Endodermal cell (in vitro differentiated cells): ENCODE measurements at regions not wholly inside any gene's neighbourhood (a gene's known extent, or its start where the extent isn't known, plus 50 kb on each side); places are given as distances from the start of the nearest gene placed in this dataset.
"Not testable (repeated sequence)": the region's sequence is repeated elsewhere in the genome, so short reads cannot be mapped to it uniquely, and the experiment has no call there.

Experiments used
- DNase-seq: peaks from one replicate; pipeline ENCODE4 v3.0.0-alpha.2; 2017
- H3K27ac ChIP-seq: 2 replicates; pipeline ENCODE4 v1.5.1; 2013; ENCODE audit warnings: mild to moderate bottlenecking, low read depth, low read length, moderate library complexity
- H3K27me3 ChIP-seq: 2 replicates; pipeline ENCODE4 v1.6.1; 2013; ENCODE audit warnings: mild to moderate bottlenecking, low read length, moderate library complexity; ENCODE audit not compliant: insufficient read depth, control insufficient read depth, poor library complexity, severe bottlenecking
- H3K36me3 ChIP-seq: 2 replicates; pipeline ENCODE4 v1.7.0; 2013; ENCODE audit warnings: mild to moderate bottlenecking, low read length, moderate library complexity; ENCODE audit not compliant: control insufficient read depth, insufficient read depth
- H3K4me1 ChIP-seq: one replicate; pipeline ENCODE4 v1.7.0; 2013; ENCODE audit warnings: low read length; ENCODE audit not compliant: control insufficient read depth, insufficient read depth
- H3K4me3 ChIP-seq: 2 replicates; pipeline ENCODE4 v1.5.1; 2013; ENCODE audit warnings: mild to moderate bottlenecking, low read length, moderate library complexity
- H3K9ac ChIP-seq: 2 replicates; pipeline ENCODE4 v1.6.1; 2013; ENCODE audit warnings: mild to moderate bottlenecking, low read length, moderate library complexity; ENCODE audit not compliant: poor library complexity, severe bottlenecking; ENCODE audit errors: extremely low read depth
- H3K9me3 ChIP-seq: 2 replicates; pipeline ENCODE4 v1.6.1; 2013; ENCODE audit warnings: mild to moderate bottlenecking, low read length, moderate library complexity; ENCODE audit not compliant: control insufficient read depth
- H3K27ac Mint-ChIP-seq: 2 replicates; pipeline ENCODE4 v1.8.0; 2020; ENCODE audit warnings: mixed read lengths
- H3K27me3 Mint-ChIP-seq: 2 replicates; pipeline ENCODE4 v1.8.0; 2021; ENCODE audit warnings: mild to moderate bottlenecking, mixed read lengths; ENCODE audit not compliant: insufficient read depth
- H3K36me3 Mint-ChIP-seq: 2 replicates; pipeline ENCODE4 v1.8.0; 2020; ENCODE audit warnings: low read depth, mixed read lengths
- H3K4me1 Mint-ChIP-seq: 2 replicates; pipeline ENCODE4 v1.8.0; 2020; ENCODE audit warnings: mixed read lengths
- H3K4me3 Mint-ChIP-seq: 2 replicates; pipeline ENCODE4 v1.8.0; 2020; ENCODE audit warnings: mild to moderate bottlenecking, moderate library complexity, mixed read lengths
- H3K9me3 Mint-ChIP-seq: 2 replicates; pipeline ENCODE4 v1.8.0; 2020; ENCODE audit warnings: mild to moderate bottlenecking, mixed read lengths
- WGBS, 2 experiments: methylation state at CpG; one replicate each; pipeline versions ENCODE4 v1.1.5 to v1.1.7; 2013; ENCODE audit warnings: missing lambda C conversion rate in 2 of 2, mixed read lengths in 1 of 2; ENCODE audit not compliant: insufficient coverage in 1 of 2, insufficient read length in 1 of 2; 5-methylcytosine and 5-hydroxymethylcytosine counted together
- TF ChIP-seq, protein P1 (sequence below): fragments of 200-600 bp; sonication (generic); conservative IDR thresholded peaks from 2 replicates; pipeline ENCODE4 v1.5.0; 2021; ENCODE audit warnings: antibody characterized with exemption, mild to moderate bottlenecking

DNA sequence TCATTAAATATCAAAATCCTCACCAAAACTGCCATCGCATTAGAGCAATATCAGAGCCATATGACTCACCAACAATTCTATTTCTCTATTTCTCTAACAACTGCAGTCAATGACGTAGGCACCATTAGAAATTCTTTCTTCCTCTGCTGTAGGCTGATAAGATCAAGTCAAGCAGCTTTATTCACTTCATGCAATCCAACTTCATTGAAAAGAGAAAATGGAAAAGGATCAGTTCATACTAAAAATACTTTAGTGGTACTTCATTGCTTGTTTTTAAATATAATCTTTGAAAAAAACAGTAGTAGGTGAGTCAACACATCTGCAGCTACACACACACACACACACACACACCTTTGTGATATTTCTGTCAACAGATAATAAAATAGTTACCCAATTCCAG is 345.3 kb upstream of the TENM3 start:
- Histone ChIP-seq H3K4me3 (no peak overlapping the region), H3K9me3 (peaks cover 3% of the 10 kb centered on the region), H3K9ac (no peak overlapping the region), H3K27ac (no peak overlapping the region), H3K36me3 (no peaks in the 10 kb centered on the region), H3K27me3 (no peaks in the 10 kb centered on the region), H3K4me1 (no peaks in the 10 kb centered on the region)
- Mint-ChIP-seq H3K27ac (no peak overlapping the region), H3K9me3 (peaks cover 6% of the 10 kb centered on the region), H3K4me1 (no peaks in the 10 kb centered on the region), H3K27me3 (no peaks in the 10 kb centered on the region), H3K4me3 (no peak overlapping the region), H3K36me3 (no peaks in the 10 kb centered on the region)
- 87 to 100% methylated on average over 1 to 2 of the region's 2 CpGs for WGBS, 2 experiments
- TF ChIP-seq, protein P1, sequence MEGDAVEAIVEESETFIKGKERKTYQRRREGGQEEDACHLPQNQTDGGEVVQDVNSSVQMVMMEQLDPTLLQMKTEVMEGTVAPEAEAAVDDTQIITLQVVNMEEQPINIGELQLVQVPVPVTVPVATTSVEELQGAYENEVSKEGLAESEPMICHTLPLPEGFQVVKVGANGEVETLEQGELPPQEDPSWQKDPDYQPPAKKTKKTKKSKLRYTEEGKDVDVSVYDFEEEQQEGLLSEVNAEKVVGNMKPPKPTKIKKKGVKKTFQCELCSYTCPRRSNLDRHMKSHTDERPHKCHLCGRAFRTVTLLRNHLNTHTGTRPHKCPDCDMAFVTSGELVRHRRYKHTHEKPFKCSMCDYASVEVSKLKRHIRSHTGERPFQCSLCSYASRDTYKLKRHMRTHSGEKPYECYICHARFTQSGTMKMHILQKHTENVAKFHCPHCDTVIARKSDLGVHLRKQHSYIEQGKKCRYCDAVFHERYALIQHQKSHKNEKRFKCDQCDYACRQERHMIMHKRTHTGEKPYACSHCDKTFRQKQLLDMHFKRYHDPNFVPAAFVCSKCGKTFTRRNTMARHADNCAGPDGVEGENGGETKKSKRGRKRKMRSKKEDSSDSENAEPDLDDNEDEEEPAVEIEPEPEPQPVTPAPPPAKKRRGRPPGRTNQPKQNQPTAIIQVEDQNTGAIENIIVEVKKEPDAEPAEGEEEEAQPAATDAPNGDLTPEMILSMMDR: no peak
- DNase-seq: no peak

GRCh38 chr4:181902404-181902803 is 340.8 kb upstream of the TENM3 start:
- H3K9ac ChIP-seq, H3K36me3 ChIP-seq, H3K27ac ChIP-seq, H3K4me1 Mint-ChIP-seq, H3K27me3 Mint-ChIP-seq, H3K4me3 Mint-ChIP-seq, H3K36me3 Mint-ChIP-seq, H3K4me3 ChIP-seq, DNase-seq, H3K4me1 ChIP-seq, H3K27ac Mint-ChIP-seq, H3K27me3 ChIP-seq: not testable (repeated sequence)
- H3K9me3 ChIP-seq: peaks cover 24% of the 10 kb centered on the region
- peaks cover 18% of the 10 kb centered on the region for H3K9me3 Mint-ChIP-seq
- WGBS, 2 experiments: 100% methylated on average over 2 of the region's 2 CpGs; no CpG with 5 or more reads in 1 of the 2 experiments

- TF ChIP-seq, protein P1: no peak
- Mint-ChIP-seq H3K27me3 (no peaks in the 10 kb centered on the region), H3K27ac (no peak overlapping the region)
Observed at GRCh38 chr4:181905708-181906107, 337.5 kb upstream of the TENM3 start.

DNA sequence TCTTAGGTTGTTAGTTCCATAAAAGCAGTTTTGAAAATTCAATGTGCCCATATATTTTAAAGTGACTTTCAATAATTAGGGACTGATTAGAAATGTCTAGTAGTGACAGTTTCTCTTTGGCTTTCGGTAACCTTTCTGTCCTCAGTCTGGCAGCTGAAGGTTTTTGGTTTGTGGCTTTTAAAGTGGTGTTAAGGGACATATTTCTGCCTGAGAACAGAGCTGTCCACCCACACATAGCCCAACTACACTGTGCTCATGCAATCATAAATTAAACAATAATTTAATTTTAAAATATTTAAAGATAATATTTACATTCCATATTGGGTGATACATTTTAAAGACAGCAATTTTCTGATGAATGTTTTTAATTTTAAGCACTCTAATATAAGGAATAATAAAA is 335.0 kb upstream of the TENM3 start:
- H3K4me3 Mint-ChIP-seq: no peak overlapping the region
- H3K4me1 Mint-ChIP-seq: peaks cover 12% of the 10 kb centered on the region
- 100% methylated on average over 1 of the region's 1 CpG; no CpG with 5 or more reads in 1 of the 2 experiments for WGBS, 2 experiments
- no peaks in the 10 kb centered on the region for H3K27me3 Mint-ChIP-seq
- TF ChIP-seq, protein P1: no peak
- H3K9me3 Mint-ChIP-seq: peaks cover 26% of the 10 kb centered on the region
- no peak overlapping the region for H3K27ac Mint-ChIP-seq
- DNase-seq: no peak
- Histone ChIP-seq H3K4me3 (no peak overlapping the region), H3K36me3 (no peaks in the 10 kb centered on the region), H3K27ac (no peak overlapping the region), H3K4me1 (no peaks in the 10 kb centered on the region), H3K27me3 (no peaks in the 10 kb centered on the region), H3K9me3 (peaks cover 36% of the 10 kb centered on the region), H3K9ac (no peak overlapping the region)
- H3K36me3 Mint-ChIP-seq: no peaks in the 10 kb centered on the region

More at GRCh38 chr4:181905708-181906107, 337.5 kb upstream of the TENM3 start:
- Histone ChIP-seq H3K36me3 (no peaks in the 10 kb centered on the region), H3K9me3 (peaks cover 24% of the 10 kb centered on the region), H3K4me1 (no peaks in the 10 kb centered on the region), H3K27ac (no peak overlapping the region), H3K9ac (no peak overlapping the region), H3K4me3 (no peak overlapping the region), H3K27me3 (no peaks in the 10 kb centered on the region)
- 75 to 95% methylated on average over 2 to 4 of the region's 4 CpGs for WGBS, 2 experiments
- Mint-ChIP-seq H3K4me3 (no peak overlapping the region), H3K9me3 (peaks cover 18% of the 10 kb centered on the region), H3K36me3 (no peaks in the 10 kb centered on the region), H3K4me1 (peaks cover 12% of the 10 kb centered on the region)
- DNase-seq: no peak
